Mesothelial cell of epicardium (in vitro differentiated cells): ENCODE measurements at regions not wholly inside any gene's neighbourhood (a gene's known extent, or its start where the extent isn't known, plus 50 kb on each side); places are given as distances from the start of the nearest gene placed in this dataset.

Experiments used
- DNase-seq, 2 experiments: peaks; one replicate each; pipeline ENCODE4 v3.0.0; 2021; ENCODE audit warnings: low spot score in 2 of 2; ENCODE audit not compliant: unreplicated experiment in 2 of 2
- H3K27ac Mint-ChIP-seq: 2 replicates; pipeline ENCODE4 v1.8.0; 2021; ENCODE audit warnings: mixed read lengths
- H3K27me3 Mint-ChIP-seq: 2 replicates; pipeline ENCODE4 v1.8.0; 2021; ENCODE audit warnings: low read depth, mixed read lengths
- H3K36me3 Mint-ChIP-seq: 2 replicates; pipeline ENCODE4 v1.8.0; 2021; ENCODE audit warnings: mixed read lengths
- H3K4me1 Mint-ChIP-seq: 2 replicates; pipeline ENCODE4 v1.8.0; 2021; ENCODE audit warnings: mixed read lengths
- H3K4me3 Mint-ChIP-seq: 2 replicates; pipeline ENCODE4 v1.8.0; 2021; ENCODE audit warnings: mild to moderate bottlenecking, moderate library complexity, mixed read lengths
- H3K9me3 Mint-ChIP-seq: 2 replicates; pipeline ENCODE4 v1.8.0; 2021; ENCODE audit warnings: mixed read lengths
- CTCF ChIP-seq: fragments of 200-600 bp; sonication (generic); IDR thresholded peaks from one replicate; pipeline ENCODE4 v1.5.0; 2021; ENCODE audit warnings: antibody characterized with exemption; ENCODE audit not compliant: unreplicated experiment

GRCh38 chr9:31232485-31232884 is 1152.0 kb upstream of the ACO1 start:
- DNase-seq = no peak
- no peaks in the 10 kb centered on the region for H3K4me1 Mint-ChIP-seq
- no peak for TF ChIP-seq CTCF
- peaks cover 19% of the 10 kb centered on the region for H3K9me3 Mint-ChIP-seq
- H3K27ac Mint-ChIP-seq = no peak overlapping the region
- H3K27me3 Mint-ChIP-seq = no peaks in the 10 kb centered on the region
- H3K4me3 Mint-ChIP-seq = no peak overlapping the region
- no peaks in the 10 kb centered on the region for H3K36me3 Mint-ChIP-seq

- DNase-seq = no peak
- Mint-ChIP-seq H3K36me3 (no peaks in the 10 kb centered on the region), H3K4me1 (no peaks in the 10 kb centered on the region), H3K9me3 (no peaks in the 10 kb centered on the region), H3K27ac (no peak overlapping the region), H3K4me3 (no peak overlapping the region), H3K27me3 (no peaks in the 10 kb centered on the region)
- no peak for TF ChIP-seq CTCF
Observed at GRCh38 chr9:31236344-31236743, 1148.1 kb upstream of the ACO1 start.

- H3K36me3 Mint-ChIP-seq = no peaks in the 10 kb centered on the region
- H3K4me1 Mint-ChIP-seq = peaks cover 9% of the 10 kb centered on the region
- H3K9me3 Mint-ChIP-seq = peaks cover 5% of the 10 kb centered on the region
Observed at GRCh38 chr9:31243386-31243785, 1141.1 kb upstream of the ACO1 start.

GRCh38 chr9:31248156-31248555 is 1136.3 kb upstream of the ACO1 start:
- Mint-ChIP-seq H3K9me3 (peaks cover 16% of the 10 kb centered on the region), H3K36me3 (no peaks in the 10 kb centered on the region), H3K4me3 (no peak overlapping the region), H3K4me1 (peaks cover 8% of the 10 kb centered on the region), H3K27me3 (no peaks in the 10 kb centered on the region), H3K27ac (no peak overlapping the region)
- TF ChIP-seq CTCF = no peak
- no peak for DNase-seq

More at GRCh38 chr9:31243386-31243785, 1141.1 kb upstream of the ACO1 start:
- H3K4me3 Mint-ChIP-seq = no peak overlapping the region
- H3K27me3 Mint-ChIP-seq = no peaks in the 10 kb centered on the region
- H3K27ac Mint-ChIP-seq = no peak overlapping the region
- no peak for DNase-seq
- no peak for TF ChIP-seq CTCF

- Mint-ChIP-seq H3K27ac (no peak overlapping the region), H3K9me3 (peaks cover 22% of the 10 kb centered on the region), H3K4me1 (no peaks in the 10 kb centered on the region), H3K27me3 (no peaks in the 10 kb centered on the region), H3K36me3 (no peaks in the 10 kb centered on the region), H3K4me3 (no peak overlapping the region)
- DNase-seq = no peak
- no peak for TF ChIP-seq CTCF
Observed at GRCh38 chr9:31251386-31251785, 1133.1 kb upstream of the ACO1 start.
